Keratinocyte (primary cell): ENCODE measurements at regions not wholly inside any gene's neighbourhood (a gene's known extent, or its start where the extent isn't known, plus 50 kb on each side); places are given as distances from the start of the nearest gene placed in this dataset.

Source experiments
- DNase-seq: peaks from one replicate; pipeline ENCODE4 v3.0.0-alpha.2; 2011; ENCODE audit warnings: low read depth, missing footprints, low spot score
- FAIRE-seq: peaks from 2 replicates; lab custom pipeline; 2011; peaks lifted over from hg19 to GRCh38; lab: Jason Lieb, UNC
- H2AFZ ChIP-seq: 2 replicates; pipeline ENCODE4 v1.6.0; 2012; ENCODE audit warnings: low read length, control low read depth, inconsistent platforms; ENCODE audit not compliant: control insufficient read depth
- H3K27ac ChIP-seq: 2 replicates; pipeline ENCODE4 v1.5.1; 2011; ENCODE audit warnings: low read length; ENCODE audit not compliant: control insufficient read depth, insufficient read depth
- H3K27me3 ChIP-seq: 3 replicates; pipeline ENCODE4 v1.6.0; 2011; ENCODE audit warnings: low read length; ENCODE audit not compliant: control insufficient read depth, insufficient read depth; ENCODE audit errors: extremely low read depth
- H3K36me3 ChIP-seq, 2 experiments: 2 replicates in 1 of 2; 3 replicates in 1 of 2; pipeline ENCODE4 v1.5.1; 2011; ENCODE audit warnings: low read length in 2 of 2, mild to moderate bottlenecking in 1 of 2; ENCODE audit not compliant: control insufficient read depth in 2 of 2, insufficient read depth in 2 of 2; ENCODE audit errors: extremely low read depth in 1 of 2
- H3K4me1 ChIP-seq: 3 replicates; pipeline ENCODE4 v1.5.1; 2011; ENCODE audit warnings: low read length; ENCODE audit not compliant: control insufficient read depth, insufficient read depth; ENCODE audit errors: extremely low read depth
- H3K4me2 ChIP-seq: 3 replicates; pipeline ENCODE4 v1.6.0; 2011; ENCODE audit warnings: low read depth, low read length; ENCODE audit not compliant: control insufficient read depth, insufficient read depth; ENCODE audit errors: extremely low read depth
- H3K4me3 ChIP-seq, 3 experiments: fragments of 200-600 bp in 1 of 3; sonication (generic) in 1 of 3; 2 replicates in 2 of 3; 3 replicates in 1 of 3; pipeline ENCODE4 v1.5.1; 2011 to 2016; ENCODE audit warnings: low read length in 3 of 3, mild to moderate bottlenecking in 3 of 3, control low read depth in 2 of 3, inconsistent platforms in 1 of 3, low read depth in 1 of 3, mixed read lengths in 1 of 3, mixed run types in 1 of 3, moderate library complexity in 1 of 3; ENCODE audit not compliant: control insufficient read depth in 2 of 3, insufficient read depth in 2 of 3; ENCODE audit errors: extremely low read depth in 1 of 3
- H3K79me2 ChIP-seq: 2 replicates; pipeline ENCODE4 v1.6.0; 2012; ENCODE audit warnings: low read length; ENCODE audit not compliant: control insufficient read depth, insufficient read depth
- H3K9ac ChIP-seq: 3 replicates; pipeline ENCODE4 v1.6.0; 2011; ENCODE audit warnings: low read length; ENCODE audit not compliant: control insufficient read depth, insufficient read depth; ENCODE audit errors: extremely low read depth
- H3K9me1 ChIP-seq: 3 replicates; pipeline ENCODE4 v1.6.0; 2011; ENCODE audit warnings: low read length; ENCODE audit not compliant: control insufficient read depth, insufficient read depth; ENCODE audit errors: extremely low read depth
- H3K9me3 ChIP-seq: 2 replicates; pipeline ENCODE4 v1.5.1; 2012; ENCODE audit warnings: low read depth, low read length; ENCODE audit not compliant: control insufficient read depth
- H4K20me1 ChIP-seq: 3 replicates; pipeline ENCODE4 v1.6.0; 2011; ENCODE audit warnings: low read length; ENCODE audit not compliant: control insufficient read depth, insufficient read depth; ENCODE audit errors: extremely low read depth
- CTCF ChIP-seq, 3 experiments: IDR thresholded peaks in 1 of 3; conservative IDR thresholded peaks in 1 of 3; optimal IDR thresholded peaks in 1 of 3; 2 replicates in 2 of 3; 3 replicates in 1 of 3; pipeline versions ENCODE3 to v1.5.1; 2011; ENCODE audit warnings: low read length in 3 of 3, mild to moderate bottlenecking in 3 of 3, moderate library complexity in 2 of 3, control low read depth in 1 of 3, inconsistent platforms in 1 of 3; ENCODE audit not compliant: insufficient read depth in 2 of 3; ENCODE audit errors: extremely low read depth in 1 of 3
- EZH2 ChIP-seq: IDR thresholded peaks from one replicate; pipeline ENCODE4 v1.6.1; 2012; ENCODE audit warnings: inconsistent platforms, mild to moderate bottlenecking, low read length, moderate library complexity
- dilution Hi-C: fragments of 300-500 bp; cut with MboI; formaldehyde crosslinking; loops from one replicate; pipeline ENCODE4 v1.7.0; 2020; ENCODE audit warnings: low sequenced_read_pairs; ENCODE audit not compliant: extremely low pct_ligation_motif_present

- no peak for TF ChIP-seq CTCF (optimal IDR thresholded peaks at IDR 0.05 in 1 of 3, IDR thresholded peaks at IDR 0.05 in 1 of 3, conservative IDR thresholded peaks at IDR 0.05 in 1 of 3; ENCODE audit: extremely low read depth in 1 of 3, insufficient read depth in 2 of 3, low read length in 3 of 3)
- TF ChIP-seq EZH2 = no peak
- H3K27ac ChIP-seq = no peak overlapping the region
- no peak overlapping the region for H3K4me3 ChIP-seq
- no peak overlapping the region for H3K4me2 ChIP-seq
- no peaks in the 10 kb centered on the region for H3K36me3 ChIP-seq
- H3K9ac ChIP-seq = no peak overlapping the region
- H4K20me1 ChIP-seq = no peaks in the 10 kb centered on the region
- H3K27me3 ChIP-seq = no peaks in the 10 kb centered on the region
- H3K9me1 ChIP-seq = no peaks in the 10 kb centered on the region
- no peak for FAIRE-seq
- no peaks in the 10 kb centered on the region for H3K79me2 ChIP-seq
- no peaks in the 10 kb centered on the region for H3K4me1 ChIP-seq
- no peak overlapping the region for H2AFZ ChIP-seq
- no peaks in the 10 kb centered on the region for H3K9me3 ChIP-seq
- dilution Hi-C loops = no loop called here
- DNase-seq = no peak
These were observed 93.2 kb upstream of the CBLN2 start for GRCh38 chr18:72637299-72637698.

DNA sequence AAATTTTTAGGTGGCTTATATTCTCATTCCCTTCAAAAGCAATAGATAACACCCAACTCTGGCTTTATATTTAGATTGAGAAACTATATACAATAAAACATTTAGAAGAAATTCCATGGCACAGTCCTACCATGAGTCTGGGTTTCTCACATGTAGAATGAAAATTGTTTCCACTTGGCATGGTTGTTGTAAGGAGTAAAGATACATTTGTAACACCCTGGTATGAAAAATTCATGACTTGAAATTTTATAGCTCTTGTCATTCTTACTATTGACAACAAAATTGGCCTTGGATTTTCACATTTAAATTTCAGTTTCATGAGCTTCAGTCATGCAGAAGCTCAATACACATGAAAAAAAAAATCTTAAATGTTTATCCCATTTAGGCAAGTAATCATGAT is 92.5 kb upstream of the CBLN2 start:
- TF ChIP-seq CTCF (optimal IDR thresholded peaks at IDR 0.05 in 1 of 3, IDR thresholded peaks at IDR 0.05 in 1 of 3, conservative IDR thresholded peaks at IDR 0.05 in 1 of 3; ENCODE audit: extremely low read depth in 1 of 3, insufficient read depth in 2 of 3, low read length in 3 of 3) (no peak), EZH2 (no peak)
- no peak overlapping the region for H3K4me3 ChIP-seq
- H3K9me1 ChIP-seq = no peaks in the 10 kb centered on the region
- DNase-seq (no peak), FAIRE-seq (no peak)
- no peaks in the 10 kb centered on the region for H3K4me1 ChIP-seq
- H3K9me3 ChIP-seq = no peaks in the 10 kb centered on the region
- H3K36me3 ChIP-seq = no peaks in the 10 kb centered on the region
- H3K27ac ChIP-seq = no peak overlapping the region
- no peak overlapping the region for H3K9ac ChIP-seq
- no peaks in the 10 kb centered on the region for H4K20me1 ChIP-seq
- no peaks in the 10 kb centered on the region for H3K79me2 ChIP-seq
- no peak overlapping the region for H3K4me2 ChIP-seq
- H3K27me3 ChIP-seq = no peaks in the 10 kb centered on the region
- dilution Hi-C loops = no loop called here
- H2AFZ ChIP-seq = no peak overlapping the region
